HL-60 (cell line): ENCODE measurements at regions not wholly inside any gene's neighbourhood (a gene's known extent, or its start where the extent isn't known, plus 50 kb on each side); places are given as distances from the start of the nearest gene placed in this dataset.

Experiments
- CTCF ChIP-seq: IDR thresholded peaks from one replicate; pipeline ENCODE4 v1.5.1; 2011; ENCODE audit warnings: low read length, control low read depth, inconsistent platforms; ENCODE audit not compliant: insufficient read depth
- GABPA ChIP-seq: IDR thresholded peaks from 2 replicates; pipeline ENCODE4 v1.6.1; 2012; ENCODE audit warnings: low read depth
- POLR2AphosphoS5 ChIP-seq: IDR thresholded peaks from 2 replicates; pipeline ENCODE4 v1.6.1; 2012; ENCODE audit warnings: low read depth
- REST ChIP-seq: IDR thresholded peaks from 2 replicates; pipeline ENCODE4 v1.6.1; 2012; ENCODE audit warnings: low read depth; ENCODE audit not compliant: insufficient replicate concordance

GRCh38 chr17:69743091-69743490, 328.6 kb downstream of the MAP2K6 start:
- TF ChIP-seq REST: no peak
- no peak for TF ChIP-seq CTCF
- no peak for TF ChIP-seq POLR2AphosphoS5
- TF ChIP-seq GABPA: no peak
